ENCODE measurements at regions not wholly inside any gene's neighbourhood (a gene's known extent, or its start where the extent isn't known, plus 50 kb on each side); places are given as distances from the start of the nearest gene placed in this dataset.
A peak's percentile ranks its signal among the peaks of the same experiment; 100 is the strongest.

GRCh38 chr4:55181010-55182005 is 55.9 kb upstream of the KDR start:
- Histone ChIP-seq H3K4me3 (ENCODE audit: low read length) (no peak overlapping the region), H3K9me3 (ENCODE audit: control insufficient read depth, insufficient read depth, low read length) (no peaks in the 10 kb centered on the region), H3K4me1 (ENCODE audit: control insufficient read depth, insufficient read depth, low read length) (no peaks in the 10 kb centered on the region), H3K27me3 (ENCODE audit: control insufficient read depth, insufficient read depth, low read length) (no peaks in the 10 kb centered on the region), H3K27ac (ENCODE audit: low read length) (no peak overlapping the region), H3K36me3 (ENCODE audit: control insufficient read depth, insufficient read depth, low read length) (no peaks in the 10 kb centered on the region)
- Mint-ChIP-seq H3K36me3 (no peaks in the 10 kb centered on the region), H3K4me1 (no peaks in the 10 kb centered on the region), H3K4me3 (no peak overlapping the region), H3K27ac (no peak overlapping the region), H3K27me3 (ENCODE audit: low read depth in 2 of 2) (peaks cover 0 to under 1% of the 10 kb centered on the region in 2 donors), H3K9me3 (no peaks in the 10 kb centered on the region)
- ATAC-seq (no peak), DNase-seq (no peak)
- TF ChIP-seq CTCF (IDR thresholded peaks at IDR 0.05) = no peak
- intact Hi-C loops (cut with micrococcal nuclease) = no loop called here
- WGBS (ENCODE audit: insufficient coverage) = 80% methylated on average over 8 of the region's 9 CpGs

GRCh38 chr4:55183926-55184599 is 58.7 kb upstream of the KDR start:
- no peak overlapping the region for H3K27ac ChIP-seq (ENCODE audit: low read length)
- no peak overlapping the region for H3K4me3 Mint-ChIP-seq
- no peaks in the 10 kb centered on the region for H3K36me3 Mint-ChIP-seq
- no peaks in the 10 kb centered on the region for H3K9me3 ChIP-seq (ENCODE audit: control insufficient read depth, insufficient read depth, low read length)
- 76% methylated on average over 7 of the region's 8 CpGs for WGBS (ENCODE audit: insufficient coverage)
- no peaks in the 10 kb centered on the region for H3K4me1 Mint-ChIP-seq
- ATAC-seq = no peak
- no peak overlapping the region for H3K27ac Mint-ChIP-seq
- TF ChIP-seq CTCF (IDR thresholded peaks at IDR 0.05) = no peak
- no peak overlapping the region for H3K4me3 ChIP-seq (ENCODE audit: low read length)
- H3K27me3 ChIP-seq (ENCODE audit: control insufficient read depth, insufficient read depth, low read length) = no peaks in the 10 kb centered on the region
- no peaks in the 10 kb centered on the region for H3K36me3 ChIP-seq (ENCODE audit: control insufficient read depth, insufficient read depth, low read length)
- H3K9me3 Mint-ChIP-seq = no peaks in the 10 kb centered on the region
- H3K4me1 ChIP-seq (ENCODE audit: control insufficient read depth, insufficient read depth, low read length) = no peaks in the 10 kb centered on the region
- no peak for DNase-seq
- intact Hi-C loops (cut with micrococcal nuclease) = no loop called here
- peaks cover 0 to 14% of the 10 kb centered on the region in 2 donors for H3K27me3 Mint-ChIP-seq (ENCODE audit: low read depth in 2 of 2)

GRCh38 chr4:55184600-55185523 is 59.5 kb upstream of the KDR start:
- no peaks in the 10 kb centered on the region for H3K9me3 Mint-ChIP-seq
- no peaks in the 10 kb centered on the region for H3K27me3 ChIP-seq (ENCODE audit: control insufficient read depth, insufficient read depth, low read length)
- H3K4me3 ChIP-seq (ENCODE audit: low read length) = no peak overlapping the region
- H3K9me3 ChIP-seq (ENCODE audit: control insufficient read depth, insufficient read depth, low read length) = no peaks in the 10 kb centered on the region
- H3K4me3 Mint-ChIP-seq = no peak overlapping the region
- WGBS (ENCODE audit: insufficient coverage) = 77% methylated on average over 9 of the region's 9 CpGs
- H3K27ac ChIP-seq (ENCODE audit: low read length) = no peak overlapping the region
- no peak overlapping the region for H3K27ac Mint-ChIP-seq
- no peak for TF ChIP-seq CTCF (IDR thresholded peaks at IDR 0.05)
- no peaks in the 10 kb centered on the region for H3K36me3 ChIP-seq (ENCODE audit: control insufficient read depth, insufficient read depth, low read length)
- intact Hi-C loops (cut with micrococcal nuclease) = no loop called here
- no peaks in the 10 kb centered on the region for H3K4me1 Mint-ChIP-seq
- no peaks in the 10 kb centered on the region for H3K36me3 Mint-ChIP-seq
- no peaks in the 10 kb centered on the region for H3K4me1 ChIP-seq (ENCODE audit: control insufficient read depth, insufficient read depth, low read length)
- H3K27me3 Mint-ChIP-seq (ENCODE audit: low read depth in 2 of 2) = peaks cover 0 to 14% of the 10 kb centered on the region in 2 donors
- DNase-seq (peak in 1 of 2 donors; percentile 55), ATAC-seq (no peak)

Data from natural killer cell (primary cell).